ENCODE measurements at regions not wholly inside any gene's neighbourhood (a gene's known extent, or its start where the extent isn't known, plus 50 kb on each side); places are given as distances from the start of the nearest gene placed in this dataset.

DNA sequence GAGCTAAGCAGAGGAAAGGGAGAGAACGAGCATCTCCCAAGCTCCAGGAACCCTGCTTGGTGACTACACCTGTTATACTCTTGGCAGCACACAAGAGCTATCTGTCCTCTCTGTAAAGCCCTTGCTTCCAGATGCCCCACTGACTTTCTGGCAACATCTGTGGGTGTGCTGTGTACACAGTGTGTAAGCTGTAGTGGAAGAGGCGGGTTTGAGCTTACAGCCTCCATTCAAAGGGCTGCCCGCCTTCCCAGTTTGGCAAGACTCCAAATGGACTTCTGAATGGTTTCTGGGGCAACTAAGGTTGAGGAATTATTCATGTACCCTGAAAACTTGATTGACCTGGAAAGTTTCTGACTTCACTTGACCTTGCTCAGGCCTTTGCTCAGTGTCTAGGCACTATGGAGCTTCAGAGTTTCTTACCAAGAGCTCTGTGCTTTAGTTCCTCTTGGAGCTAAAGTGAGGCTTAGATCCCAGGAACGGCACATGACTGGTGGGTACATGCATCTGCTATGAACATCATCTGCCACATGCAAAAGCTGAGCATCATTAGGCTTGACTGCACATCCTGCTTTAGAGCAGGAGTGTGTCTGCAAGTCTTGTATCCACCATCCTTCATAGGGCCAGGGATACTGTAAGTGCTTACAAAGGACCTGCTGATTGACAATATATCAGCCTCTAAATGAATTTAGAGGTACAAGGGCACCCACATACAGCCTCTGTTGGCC, 290.9 kb upstream of the SIX2 start:
- no peak overlapping the region for H2AFZ ChIP-seq (ENCODE audit: low read length)
- no peaks in the 10 kb centered on the region for H4K20me1 ChIP-seq (ENCODE audit: insufficient read depth, low read length)
- H3K9ac ChIP-seq (ENCODE audit: low read length) = no peak overlapping the region
- TF ChIP-seq, protein P1, sequence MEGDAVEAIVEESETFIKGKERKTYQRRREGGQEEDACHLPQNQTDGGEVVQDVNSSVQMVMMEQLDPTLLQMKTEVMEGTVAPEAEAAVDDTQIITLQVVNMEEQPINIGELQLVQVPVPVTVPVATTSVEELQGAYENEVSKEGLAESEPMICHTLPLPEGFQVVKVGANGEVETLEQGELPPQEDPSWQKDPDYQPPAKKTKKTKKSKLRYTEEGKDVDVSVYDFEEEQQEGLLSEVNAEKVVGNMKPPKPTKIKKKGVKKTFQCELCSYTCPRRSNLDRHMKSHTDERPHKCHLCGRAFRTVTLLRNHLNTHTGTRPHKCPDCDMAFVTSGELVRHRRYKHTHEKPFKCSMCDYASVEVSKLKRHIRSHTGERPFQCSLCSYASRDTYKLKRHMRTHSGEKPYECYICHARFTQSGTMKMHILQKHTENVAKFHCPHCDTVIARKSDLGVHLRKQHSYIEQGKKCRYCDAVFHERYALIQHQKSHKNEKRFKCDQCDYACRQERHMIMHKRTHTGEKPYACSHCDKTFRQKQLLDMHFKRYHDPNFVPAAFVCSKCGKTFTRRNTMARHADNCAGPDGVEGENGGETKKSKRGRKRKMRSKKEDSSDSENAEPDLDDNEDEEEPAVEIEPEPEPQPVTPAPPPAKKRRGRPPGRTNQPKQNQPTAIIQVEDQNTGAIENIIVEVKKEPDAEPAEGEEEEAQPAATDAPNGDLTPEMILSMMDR (IDR thresholded peaks at IDR 0.05; ENCODE audit: low read length) = no peak
- TF ChIP-seq EZH2 (IDR thresholded peaks at IDR 0.05; ENCODE audit: borderline replicate concordance, low read length) = no peak
- H3K4me2 ChIP-seq (ENCODE audit: low read length) = no peak overlapping the region
- H3K4me3 ChIP-seq (ENCODE audit: low read depth, low read length, poor library complexity, severe bottlenecking) = no peak overlapping the region
- H3K79me2 ChIP-seq (ENCODE audit: insufficient read depth, low read length) = no peaks in the 10 kb centered on the region
- H3K27me3 ChIP-seq (ENCODE audit: insufficient read depth, low read length) = no peaks in the 10 kb centered on the region
- no peaks in the 10 kb centered on the region for H3K9me2 ChIP-seq (ENCODE audit: low read depth, low read length)
- no peaks in the 10 kb centered on the region for H3K36me3 ChIP-seq (ENCODE audit: insufficient read depth, low read length)
- H3K27ac ChIP-seq (ENCODE audit: low read depth, low read length, poor library complexity, severe bottlenecking) = no peak overlapping the region
- H3K4me1 ChIP-seq (ENCODE audit: insufficient read depth, low read length, severe bottlenecking) = peaks cover 25% of the 10 kb centered on the region
- H3K9me3 ChIP-seq (ENCODE audit: low read length) = no peaks in the 10 kb centered on the region
- H3F3A ChIP-seq (ENCODE audit: insufficient read depth, low read length) = no peaks in the 10 kb centered on the region

DNA sequence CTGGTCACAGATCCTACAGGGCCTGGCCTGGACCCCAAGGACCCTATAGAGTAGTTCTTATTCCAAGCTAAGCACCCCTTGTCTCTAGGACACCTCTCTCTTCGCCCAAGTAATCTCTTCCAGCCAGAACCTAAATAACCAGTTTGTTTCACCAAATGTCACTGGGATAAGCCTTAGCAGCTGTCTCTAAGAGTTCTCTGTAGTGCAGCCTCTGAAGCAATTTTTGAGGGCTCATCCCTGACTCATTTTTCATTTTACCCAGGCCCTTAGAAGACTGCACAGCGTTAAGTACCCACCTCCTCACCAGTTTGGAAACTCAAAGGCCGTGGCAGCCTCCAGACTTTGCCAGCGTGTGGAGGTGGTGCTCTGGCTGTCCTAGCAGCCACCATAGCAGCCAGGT, 290.1 kb upstream of the SIX2 start:
- Histone ChIP-seq H3K79me2 (ENCODE audit: insufficient read depth, low read length) (no peaks in the 10 kb centered on the region), H3K9me2 (ENCODE audit: low read depth, low read length) (no peaks in the 10 kb centered on the region), H3K9ac (ENCODE audit: low read length) (no peak overlapping the region), H3F3A (ENCODE audit: insufficient read depth, low read length) (no peaks in the 10 kb centered on the region), H3K27ac (ENCODE audit: low read depth, low read length, poor library complexity, severe bottlenecking) (no peak overlapping the region), H3K4me3 (ENCODE audit: low read depth, low read length, poor library complexity, severe bottlenecking) (no peak overlapping the region), H3K4me1 (ENCODE audit: insufficient read depth, low read length, severe bottlenecking) (peaks cover 25% of the 10 kb centered on the region), H2AFZ (ENCODE audit: low read length) (no peak overlapping the region), H4K20me1 (ENCODE audit: insufficient read depth, low read length) (no peaks in the 10 kb centered on the region), H3K36me3 (ENCODE audit: insufficient read depth, low read length) (no peaks in the 10 kb centered on the region), H3K4me2 (ENCODE audit: low read length) (no peak overlapping the region), H3K9me3 (ENCODE audit: low read length) (no peaks in the 10 kb centered on the region), H3K27me3 (ENCODE audit: insufficient read depth, low read length) (no peaks in the 10 kb centered on the region)
- TF ChIP-seq, protein P1 (IDR thresholded peaks at IDR 0.05; ENCODE audit: low read length) = no peak
- no peak for TF ChIP-seq EZH2 (IDR thresholded peaks at IDR 0.05; ENCODE audit: borderline replicate concordance, low read length)

- H2AFZ ChIP-seq (ENCODE audit: low read length) = no peak overlapping the region
- no peak overlapping the region for H3K27ac ChIP-seq (ENCODE audit: low read depth, low read length, poor library complexity, severe bottlenecking)
- H3K9me3 ChIP-seq (ENCODE audit: low read length) = no peaks in the 10 kb centered on the region
- no peaks in the 10 kb centered on the region for H3K36me3 ChIP-seq (ENCODE audit: insufficient read depth, low read length)
- H3F3A ChIP-seq (ENCODE audit: insufficient read depth, low read length) = no peaks in the 10 kb centered on the region
- H3K4me3 ChIP-seq (ENCODE audit: low read depth, low read length, poor library complexity, severe bottlenecking) = no peak overlapping the region
- H3K4me2 ChIP-seq (ENCODE audit: low read length) = no peak overlapping the region
- H3K79me2 ChIP-seq (ENCODE audit: insufficient read depth, low read length) = no peaks in the 10 kb centered on the region
- H3K9ac ChIP-seq (ENCODE audit: low read length) = no peak overlapping the region
- no peaks in the 10 kb centered on the region for H3K27me3 ChIP-seq (ENCODE audit: insufficient read depth, low read length)
- H3K9me2 ChIP-seq (ENCODE audit: low read depth, low read length) = no peaks in the 10 kb centered on the region
- H3K4me1 ChIP-seq (ENCODE audit: insufficient read depth, low read length, severe bottlenecking) = peaks cover 3% of the 10 kb centered on the region
- TF ChIP-seq, protein P1 (IDR thresholded peaks at IDR 0.05; ENCODE audit: low read length) = no peak
- no peak for TF ChIP-seq EZH2 (IDR thresholded peaks at IDR 0.05; ENCODE audit: borderline replicate concordance, low read length)
- H4K20me1 ChIP-seq (ENCODE audit: insufficient read depth, low read length) = no peaks in the 10 kb centered on the region
Observed at GRCh38 chr2:45293182-45293581, 283.9 kb upstream of the SIX2 start.

Measured in OCI-LY1 (cell line).